NCI-H510A (cell line): ENCODE measurements at regions not wholly inside any gene's neighbourhood (a gene's known extent, or its start where the extent isn't known, plus 50 kb on each side); places are given as distances from the start of the nearest gene placed in this dataset.

Source experiments
- DNase-seq: peaks from one replicate; lab custom pipeline; 2025; lab: John Stamatoyannopoulos, UW

GRCh38 chr2:82675186-82675585 is 1783.9 kb downstream of the SUCLG1 start:
- no peak for DNase-seq

GRCh38 chr2:82674652-82675051 is 1784.4 kb downstream of the SUCLG1 start:
- DNase-seq: no peak

GRCh38 chr2:82667491-82667890 is 1791.6 kb downstream of the SUCLG1 start:
- no peak for DNase-seq

DNA sequence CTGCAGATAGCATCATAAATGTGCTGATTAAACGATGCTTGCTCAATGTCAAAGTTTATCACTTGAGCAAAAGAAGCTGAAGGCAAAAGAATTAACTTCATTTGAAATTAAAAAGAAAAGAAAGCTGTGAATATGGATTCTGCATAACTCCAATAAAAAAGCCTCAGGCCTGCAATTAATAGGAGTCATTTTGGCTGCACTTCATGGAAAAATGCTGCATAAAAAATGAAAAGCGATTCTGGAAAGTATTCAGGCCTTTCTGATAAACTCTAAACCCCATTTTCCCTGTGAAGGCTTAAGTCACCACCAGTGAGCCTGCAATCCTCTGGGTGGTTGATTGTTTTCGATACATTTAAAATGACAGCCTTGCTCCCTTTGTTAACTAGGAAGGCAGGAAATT is 1793.4 kb downstream of the SUCLG1 start:
- DNase-seq: no peak

- DNase-seq: no peak
Observed at GRCh38 chr2:82657106-82657505, 1802.0 kb downstream of the SUCLG1 start.

- DNase-seq: no peak
Observed at GRCh38 chr2:82656420-82656819, 1802.7 kb downstream of the SUCLG1 start.

GRCh38 chr2:82652117-82652516 is 1807.0 kb downstream of the SUCLG1 start:
- no peak for DNase-seq

GRCh38 chr2:82650038-82650437 is 1809.0 kb downstream of the SUCLG1 start:
- DNase-seq: no peak

- DNase-seq: no peak
Observed at GRCh38 chr2:82641598-82642180, 1817.4 kb downstream of the SUCLG1 start.

- no peak for DNase-seq
Observed at GRCh38 chr2:82636402-82637020, 1822.6 kb downstream of the SUCLG1 start.

- DNase-seq: no peak
Observed at GRCh38 chr2:82599021-82599420, 1860.1 kb downstream of the SUCLG1 start.

DNA sequence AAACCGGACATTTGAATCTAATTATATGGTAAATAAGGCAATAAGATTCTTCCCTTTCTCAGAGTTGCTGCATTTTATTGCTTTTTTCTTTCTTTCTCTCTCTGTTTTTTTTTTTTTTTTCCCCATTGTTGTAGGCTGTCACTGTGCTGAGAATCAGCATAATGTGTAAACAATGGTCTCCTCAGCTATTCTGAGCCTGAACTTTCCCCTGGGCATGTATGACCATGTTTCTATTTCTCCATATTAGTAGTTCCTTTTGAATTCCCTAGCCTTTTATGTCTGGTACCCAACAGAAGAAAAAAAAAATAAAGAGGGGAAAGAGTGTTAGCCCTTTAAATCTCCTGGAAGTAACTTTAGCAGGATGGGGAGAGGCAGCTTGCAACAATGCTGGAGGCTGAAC is 1862.5 kb downstream of the SUCLG1 start:
- no peak for DNase-seq

GRCh38 chr2:82591718-82592117 is 1867.4 kb downstream of the SUCLG1 start:
- DNase-seq: no peak

- DNase-seq: no peak
Observed at GRCh38 chr2:82576656-82577055, 1882.4 kb downstream of the SUCLG1 start.

- no peak for DNase-seq
Observed at GRCh38 chr2:82539280-82539621, 1919.8 kb downstream of the SUCLG1 start.

DNA sequence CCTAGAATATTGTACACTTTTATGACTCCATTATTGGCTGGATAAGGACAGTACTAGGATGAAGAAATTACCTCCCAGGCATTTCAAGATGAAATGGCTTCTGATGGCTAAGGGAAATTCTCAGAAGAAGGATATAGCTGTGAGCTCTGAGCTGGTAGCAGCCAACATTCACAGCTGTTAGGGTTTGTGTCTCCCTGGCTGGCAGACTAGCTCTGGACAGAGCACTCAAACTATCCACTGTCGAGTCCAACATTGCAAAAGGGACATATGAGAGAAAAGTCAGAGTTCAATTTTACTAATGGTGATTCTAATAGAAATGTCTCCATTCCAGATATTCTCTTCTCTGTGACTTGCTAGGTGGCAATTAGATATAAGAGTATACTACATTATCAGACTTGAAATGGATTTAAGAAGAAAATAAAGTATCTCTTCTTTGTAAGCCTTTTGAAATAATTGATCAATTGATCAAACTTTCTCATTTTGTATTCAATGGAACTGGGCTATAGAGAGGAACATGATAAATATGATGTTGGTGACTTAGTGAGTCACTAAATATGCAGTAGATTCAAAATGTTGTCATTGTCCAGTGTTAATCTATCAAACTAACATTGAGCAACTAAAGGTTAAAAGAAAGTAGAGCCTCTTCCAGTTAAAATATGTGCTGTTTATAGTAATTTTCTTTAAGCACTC is 1920.3 kb downstream of the SUCLG1 start:
- DNase-seq: no peak

DNA sequence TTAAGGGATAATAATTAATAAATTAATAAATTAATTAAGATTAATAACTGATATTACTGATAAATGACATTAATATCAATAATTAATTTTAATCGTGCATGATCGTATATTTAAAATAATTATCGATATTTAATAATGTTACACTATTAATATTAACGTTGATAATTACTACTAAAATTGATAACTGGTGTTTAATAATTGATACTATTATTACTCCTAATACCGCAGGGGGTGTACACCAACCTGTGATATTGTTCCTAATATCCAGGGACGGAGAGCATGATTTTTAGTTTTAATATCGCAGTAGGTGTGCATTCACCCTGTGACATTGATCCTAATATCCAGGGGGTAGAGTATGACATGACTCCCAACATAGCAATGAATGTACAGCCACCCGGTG is 1930.8 kb downstream of the SUCLG1 start:
- no peak for DNase-seq

DNA sequence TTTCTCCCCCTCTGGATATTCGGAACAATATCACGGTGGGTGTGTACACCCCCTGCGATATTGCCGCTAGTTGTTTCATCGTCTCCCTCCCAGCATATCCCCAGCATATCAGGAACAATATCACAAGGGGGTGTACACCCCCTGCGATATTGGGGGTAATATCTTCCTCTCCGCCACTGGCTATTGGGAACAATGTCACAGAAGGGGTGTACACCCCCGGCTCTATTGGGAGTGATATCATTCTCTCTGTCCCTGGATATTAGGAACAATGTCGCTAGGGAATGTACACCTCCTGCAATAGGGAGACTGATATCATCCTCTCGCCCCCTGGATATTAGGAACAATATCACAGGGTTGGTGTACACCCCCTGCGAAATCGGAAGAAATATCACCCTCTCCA is 1932.0 kb downstream of the SUCLG1 start:
- no peak for DNase-seq

- DNase-seq: no peak
Observed at GRCh38 chr2:82526277-82526676, 1932.8 kb downstream of the SUCLG1 start.

DNA sequence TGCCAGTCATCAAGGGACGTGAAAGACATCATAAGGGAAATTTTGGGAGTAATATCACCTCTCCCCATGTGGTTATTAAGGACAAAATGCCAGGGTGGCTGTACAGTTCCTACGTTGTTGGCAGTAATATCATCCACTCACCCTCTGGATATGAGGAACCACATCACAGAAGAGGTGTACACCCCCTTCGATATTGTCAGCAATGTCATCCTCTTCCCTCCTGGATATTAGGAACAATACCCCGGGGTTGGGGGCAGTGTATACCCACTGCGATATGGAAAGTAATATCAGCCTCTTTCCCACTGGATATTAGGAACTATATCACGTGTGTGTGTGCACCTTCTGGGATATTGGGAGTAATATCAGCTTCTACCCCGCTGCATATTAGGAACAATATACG is 1933.3 kb downstream of the SUCLG1 start:
- DNase-seq: no peak

DNA sequence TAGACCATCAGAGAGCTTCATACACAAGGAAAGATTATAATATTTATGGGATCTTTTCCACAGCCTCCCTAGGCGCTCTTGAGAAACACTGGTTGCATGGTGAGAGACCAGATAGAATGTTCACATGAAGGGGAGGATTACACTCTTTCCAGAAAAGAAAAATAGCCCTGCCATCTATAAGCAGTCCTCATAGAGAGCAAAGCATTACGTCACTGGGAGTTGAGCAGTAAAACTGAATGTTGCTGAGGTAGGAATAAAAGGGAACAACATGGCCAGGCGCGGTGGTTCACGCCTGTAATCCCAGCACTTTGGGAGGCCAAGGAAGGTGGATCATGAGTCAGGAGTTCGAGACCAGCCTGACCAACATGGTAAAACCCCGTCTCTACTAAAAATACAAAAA is 1934.3 kb downstream of the SUCLG1 start:
- no peak for DNase-seq

DNA sequence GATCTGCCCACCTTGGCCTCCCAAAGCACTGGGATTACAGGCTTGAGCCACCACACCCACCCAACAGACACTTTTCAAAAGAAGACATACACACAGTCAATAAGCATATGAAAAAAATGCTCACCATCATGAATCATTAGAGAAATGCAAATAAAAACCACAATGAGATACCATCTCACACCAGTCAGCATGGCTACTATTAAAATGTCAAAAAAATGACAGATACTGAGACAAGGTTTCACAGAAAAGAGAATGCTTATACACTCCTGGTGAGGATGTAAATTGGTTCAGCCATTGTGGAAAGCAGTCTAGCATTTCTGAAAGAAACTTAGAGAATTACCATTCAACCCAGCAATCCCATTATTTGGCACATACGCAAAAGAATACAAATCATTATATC is 1947.2 kb downstream of the SUCLG1 start:
- DNase-seq: no peak

DNA sequence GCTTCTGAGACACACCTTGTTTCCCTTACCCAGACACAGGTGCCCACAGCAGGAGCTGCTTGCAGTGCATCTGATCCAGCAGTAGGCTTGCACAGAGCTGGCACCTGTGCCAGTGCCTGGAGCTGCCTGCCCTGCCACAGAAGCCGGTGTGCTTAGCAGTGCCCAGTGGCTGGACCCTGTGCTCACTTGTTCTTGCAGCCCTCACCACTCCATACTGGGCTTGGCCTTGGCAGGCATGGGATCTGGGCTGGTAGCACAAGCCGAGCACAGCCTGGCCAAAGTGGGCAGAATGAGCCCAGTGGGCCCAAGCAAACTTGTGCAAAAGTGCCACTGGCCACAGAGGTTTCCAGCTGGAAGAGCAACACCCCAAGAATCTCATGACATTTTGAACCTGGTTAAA is 1950.4 kb downstream of the SUCLG1 start:
- DNase-seq: no peak

GRCh38 chr2:82507657-82508056 is 1951.4 kb downstream of the SUCLG1 start:
- no peak for DNase-seq
